ENCODE measurements at regions not wholly inside any gene's neighbourhood (a gene's known extent, or its start where the extent isn't known, plus 50 kb on each side); places are given as distances from the start of the nearest gene placed in this dataset.

- Mint-ChIP-seq H3K36me3 (no peaks in the 10 kb centered on the region), H3K4me3 (no peak overlapping the region), H3K4me1 (peaks cover 13% of the 10 kb centered on the region), H3K27me3 (ENCODE audit: low read depth) (no peaks in the 10 kb centered on the region), H3K27ac (no peak overlapping the region), H3K9me3 (no peaks in the 10 kb centered on the region; the same call in 1 of the 2 replicates)
- DNase-seq (ENCODE audit: low spot score) (no peak), ATAC-seq (no peak)
- TF ChIP-seq HMGA2 (CRISPR knock-in tag; IDR thresholded peaks at IDR 0.05) (no peak), ZSCAN18 (CRISPR knock-in tag; IDR thresholded peaks at IDR 0.05) (no peak), SMAD3 (CRISPR knock-in tag; IDR thresholded peaks at IDR 0.05; ENCODE audit: borderline replicate concordance) (no peak), KAT7 (CRISPR knock-in tag; IDR thresholded peaks at IDR 0.05; ENCODE audit: borderline replicate concordance) (no peak), EMX1 (CRISPR knock-in tag; IDR thresholded peaks at IDR 0.05) (no peak), ATF1 (CRISPR knock-in tag; IDR thresholded peaks at IDR 0.05) (no peak), PRRX2 (CRISPR knock-in tag; IDR thresholded peaks at IDR 0.05) (no peak), ZBTB21 (CRISPR knock-in tag; IDR thresholded peaks at IDR 0.05; ENCODE audit: borderline replicate concordance) (no peak), CREM (CRISPR knock-in tag; IDR thresholded peaks at IDR 0.05) (no peak), MYBL2 (CRISPR knock-in tag; IDR thresholded peaks at IDR 0.05) (no peak), SOX15 (CRISPR knock-in tag; IDR thresholded peaks at IDR 0.05) (no peak), NR2C2 (CRISPR knock-in tag; IDR thresholded peaks at IDR 0.05) (no peak), MLX (CRISPR knock-in tag; IDR thresholded peaks at IDR 0.05) (no peak), MXD4 (CRISPR knock-in tag; IDR thresholded peaks at IDR 0.05; ENCODE audit: borderline replicate concordance) (no peak), ATF3 (CRISPR knock-in tag; conservative IDR thresholded peaks at IDR 0.05) (no peak), IRF2 (CRISPR knock-in tag; IDR thresholded peaks at IDR 0.05; ENCODE audit: borderline replicate concordance, low read depth) (no peak)
- TF ChIP-seq, protein P1, sequence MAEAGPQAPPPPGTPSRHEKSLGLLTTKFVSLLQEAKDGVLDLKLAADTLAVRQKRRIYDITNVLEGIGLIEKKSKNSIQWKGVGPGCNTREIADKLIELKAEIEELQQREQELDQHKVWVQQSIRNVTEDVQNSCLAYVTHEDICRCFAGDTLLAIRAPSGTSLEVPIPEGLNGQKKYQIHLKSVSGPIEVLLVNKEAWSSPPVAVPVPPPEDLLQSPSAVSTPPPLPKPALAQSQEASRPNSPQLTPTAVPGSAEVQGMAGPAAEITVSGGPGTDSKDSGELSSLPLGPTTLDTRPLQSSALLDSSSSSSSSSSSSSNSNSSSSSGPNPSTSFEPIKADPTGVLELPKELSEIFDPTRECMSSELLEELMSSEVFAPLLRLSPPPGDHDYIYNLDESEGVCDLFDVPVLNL (CRISPR knock-in tag; IDR thresholded peaks at IDR 0.05; ENCODE audit: borderline replicate concordance, low read depth), result no peak
- TF ChIP-seq, protein P2, sequence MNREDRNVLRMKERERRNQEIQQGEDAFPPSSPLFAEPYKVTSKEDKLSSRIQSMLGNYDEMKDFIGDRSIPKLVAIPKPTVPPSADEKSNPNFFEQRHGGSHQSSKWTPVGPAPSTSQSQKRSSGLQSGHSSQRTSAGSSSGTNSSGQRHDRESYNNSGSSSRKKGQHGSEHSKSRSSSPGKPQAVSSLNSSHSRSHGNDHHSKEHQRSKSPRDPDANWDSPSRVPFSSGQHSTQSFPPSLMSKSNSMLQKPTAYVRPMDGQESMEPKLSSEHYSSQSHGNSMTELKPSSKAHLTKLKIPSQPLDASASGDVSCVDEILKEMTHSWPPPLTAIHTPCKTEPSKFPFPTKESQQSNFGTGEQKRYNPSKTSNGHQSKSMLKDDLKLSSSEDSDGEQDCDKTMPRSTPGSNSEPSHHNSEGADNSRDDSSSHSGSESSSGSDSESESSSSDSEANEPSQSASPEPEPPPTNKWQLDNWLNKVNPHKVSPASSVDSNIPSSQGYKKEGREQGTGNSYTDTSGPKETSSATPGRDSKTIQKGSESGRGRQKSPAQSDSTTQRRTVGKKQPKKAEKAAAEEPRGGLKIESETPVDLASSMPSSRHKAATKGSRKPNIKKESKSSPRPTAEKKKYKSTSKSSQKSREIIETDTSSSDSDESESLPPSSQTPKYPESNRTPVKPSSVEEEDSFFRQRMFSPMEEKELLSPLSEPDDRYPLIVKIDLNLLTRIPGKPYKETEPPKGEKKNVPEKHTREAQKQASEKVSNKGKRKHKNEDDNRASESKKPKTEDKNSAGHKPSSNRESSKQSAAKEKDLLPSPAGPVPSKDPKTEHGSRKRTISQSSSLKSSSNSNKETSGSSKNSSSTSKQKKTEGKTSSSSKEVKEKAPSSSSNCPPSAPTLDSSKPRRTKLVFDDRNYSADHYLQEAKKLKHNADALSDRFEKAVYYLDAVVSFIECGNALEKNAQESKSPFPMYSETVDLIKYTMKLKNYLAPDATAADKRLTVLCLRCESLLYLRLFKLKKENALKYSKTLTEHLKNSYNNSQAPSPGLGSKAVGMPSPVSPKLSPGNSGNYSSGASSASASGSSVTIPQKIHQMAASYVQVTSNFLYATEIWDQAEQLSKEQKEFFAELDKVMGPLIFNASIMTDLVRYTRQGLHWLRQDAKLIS (CRISPR knock-in tag; IDR thresholded peaks at IDR 0.05; ENCODE audit: borderline replicate concordance), result no peak
- TF ChIP-seq, protein P3, sequence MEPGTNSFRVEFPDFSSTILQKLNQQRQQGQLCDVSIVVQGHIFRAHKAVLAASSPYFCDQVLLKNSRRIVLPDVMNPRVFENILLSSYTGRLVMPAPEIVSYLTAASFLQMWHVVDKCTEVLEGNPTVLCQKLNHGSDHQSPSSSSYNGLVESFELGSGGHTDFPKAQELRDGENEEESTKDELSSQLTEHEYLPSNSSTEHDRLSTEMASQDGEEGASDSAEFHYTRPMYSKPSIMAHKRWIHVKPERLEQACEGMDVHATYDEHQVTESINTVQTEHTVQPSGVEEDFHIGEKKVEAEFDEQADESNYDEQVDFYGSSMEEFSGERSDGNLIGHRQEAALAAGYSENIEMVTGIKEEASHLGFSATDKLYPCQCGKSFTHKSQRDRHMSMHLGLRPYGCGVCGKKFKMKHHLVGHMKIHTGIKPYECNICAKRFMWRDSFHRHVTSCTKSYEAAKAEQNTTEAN (CRISPR knock-in tag; IDR thresholded peaks at IDR 0.05), result no peak
- CTCF ChIA-PET, result interaction anchor here (0.7 to 1.0 kb wide), 2 partner anchors 8 to 91 kb away, joined by 3 read pairs; no protein-coding TSS in a partner anchor
- POLR2A ChIA-PET, result interaction anchor here (0.9 kb wide), 1 partner anchor 11 kb away, joined by 4 read pairs; no protein-coding TSS in a partner anchor
Measured at GRCh38 chr2:76268484-76268883, 557.8 kb upstream of the GCFC2 start.
